Mesothelial cell of epicardium (in vitro differentiated cells): ENCODE measurements at regions not wholly inside any gene's neighbourhood (a gene's known extent, or its start where the extent isn't known, plus 50 kb on each side); places are given as distances from the start of the nearest gene placed in this dataset.

Source experiments
- DNase-seq, 2 experiments: peaks; one replicate each; pipeline ENCODE4 v3.0.0; 2021; ENCODE audit warnings: low spot score in 2 of 2; ENCODE audit not compliant: unreplicated experiment in 2 of 2
- H3K27ac Mint-ChIP-seq: 2 replicates; pipeline ENCODE4 v1.8.0; 2021; ENCODE audit warnings: mixed read lengths
- H3K27me3 Mint-ChIP-seq: 2 replicates; pipeline ENCODE4 v1.8.0; 2021; ENCODE audit warnings: low read depth, mixed read lengths
- H3K36me3 Mint-ChIP-seq: 2 replicates; pipeline ENCODE4 v1.8.0; 2021; ENCODE audit warnings: mixed read lengths
- H3K4me1 Mint-ChIP-seq: 2 replicates; pipeline ENCODE4 v1.8.0; 2021; ENCODE audit warnings: mixed read lengths
- H3K4me3 Mint-ChIP-seq: 2 replicates; pipeline ENCODE4 v1.8.0; 2021; ENCODE audit warnings: mild to moderate bottlenecking, moderate library complexity, mixed read lengths
- H3K9me3 Mint-ChIP-seq: 2 replicates; pipeline ENCODE4 v1.8.0; 2021; ENCODE audit warnings: mixed read lengths
- CTCF ChIP-seq: fragments of 200-600 bp; sonication (generic); IDR thresholded peaks from one replicate; pipeline ENCODE4 v1.5.0; 2021; ENCODE audit warnings: antibody characterized with exemption; ENCODE audit not compliant: unreplicated experiment

- Mint-ChIP-seq H3K9me3 (no peaks in the 10 kb centered on the region), H3K36me3 (no peaks in the 10 kb centered on the region), H3K27me3 (no peaks in the 10 kb centered on the region), H3K4me3 (no peak overlapping the region), H3K4me1 (peaks cover 16% of the 10 kb centered on the region), H3K27ac (no peak overlapping the region)
- no peak for DNase-seq
- TF ChIP-seq CTCF: no peak
Measured at GRCh38 chr2:180450841-180451240, 443.7 kb upstream of the CWC22 start.

DNA sequence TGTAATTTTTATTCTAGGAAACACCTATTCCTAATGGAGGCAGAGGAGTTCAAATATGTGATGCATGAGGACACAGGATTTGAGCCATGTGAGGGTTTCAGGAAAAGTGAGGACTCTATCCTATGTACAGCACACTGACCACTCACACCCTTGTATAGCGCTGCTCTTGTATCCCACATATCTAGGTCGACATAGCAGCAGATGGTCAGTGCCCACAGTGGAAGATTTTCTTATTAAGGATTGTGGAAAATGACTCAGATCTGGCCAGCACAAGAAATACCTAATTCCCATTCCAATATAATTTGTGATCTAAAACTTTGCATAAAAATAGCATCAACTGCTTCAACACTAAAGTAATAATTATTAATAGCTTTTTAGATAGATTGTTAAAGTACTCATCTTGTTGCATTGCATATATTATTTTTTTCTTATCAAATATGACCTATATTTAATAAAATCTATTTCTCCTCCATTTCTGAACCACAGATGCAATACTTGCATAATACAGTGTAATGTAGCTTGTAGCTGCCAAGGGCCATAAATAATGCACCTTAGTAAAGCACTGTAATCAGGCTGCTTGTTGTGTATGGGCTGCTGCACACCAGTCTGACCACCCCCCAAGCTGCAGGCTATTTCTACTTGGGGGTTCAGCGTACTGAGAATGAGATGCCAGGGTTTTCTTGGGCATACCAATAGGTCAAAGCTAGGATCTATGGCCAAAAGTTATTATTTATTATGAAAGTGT lies 442.2 kb upstream of the CWC22 start:
- no peak for TF ChIP-seq CTCF
- Mint-ChIP-seq H3K4me1 (peaks cover 16% of the 10 kb centered on the region), H3K36me3 (no peaks in the 10 kb centered on the region), H3K4me3 (no peak overlapping the region), H3K27me3 (no peaks in the 10 kb centered on the region), H3K27ac (no peak overlapping the region), H3K9me3 (no peaks in the 10 kb centered on the region)
- DNase-seq: no peak

DNA sequence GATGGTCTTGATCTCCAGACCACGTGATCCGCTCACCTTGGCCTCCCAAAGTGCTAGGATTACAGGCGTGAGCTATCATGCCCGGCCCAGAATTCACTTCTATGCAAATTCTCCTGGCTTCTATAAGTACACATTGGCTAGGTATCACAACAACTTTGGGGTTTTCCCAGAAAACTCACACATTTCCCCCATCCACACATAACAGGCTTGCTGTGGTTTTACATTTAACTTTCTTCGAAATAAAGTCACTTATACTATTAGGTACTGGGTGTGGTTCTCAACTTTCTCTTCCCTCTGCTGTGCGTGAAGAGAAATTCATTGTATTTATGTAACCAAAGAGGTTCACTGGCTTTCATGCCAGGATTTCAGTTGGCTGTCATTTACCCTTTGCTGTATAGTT lies 439.4 kb upstream of the CWC22 start:
- no peak for TF ChIP-seq CTCF
- Mint-ChIP-seq H3K27ac (no peak overlapping the region), H3K9me3 (peaks cover 8% of the 10 kb centered on the region), H3K4me3 (no peak overlapping the region), H3K36me3 (no peaks in the 10 kb centered on the region), H3K27me3 (no peaks in the 10 kb centered on the region), H3K4me1 (peaks cover 7% of the 10 kb centered on the region)
- DNase-seq: no peak

GRCh38 chr2:180443888-180444287 lies 436.8 kb upstream of the CWC22 start:
- DNase-seq: no peak
- H3K4me3 Mint-ChIP-seq: no peak overlapping the region
- H3K9me3 Mint-ChIP-seq: peaks cover 8% of the 10 kb centered on the region
- no peaks in the 10 kb centered on the region for H3K4me1 Mint-ChIP-seq
- no peak overlapping the region for H3K27ac Mint-ChIP-seq
- no peaks in the 10 kb centered on the region for H3K36me3 Mint-ChIP-seq
- no peak for TF ChIP-seq CTCF
- H3K27me3 Mint-ChIP-seq: peaks cover 3% of the 10 kb centered on the region

GRCh38 chr2:180442860-180443644 lies 436.0 kb upstream of the CWC22 start:
- no peak for DNase-seq
- H3K4me3 Mint-ChIP-seq: no peak overlapping the region
- H3K27ac Mint-ChIP-seq: no peak overlapping the region
- no peak for TF ChIP-seq CTCF
- H3K27me3 Mint-ChIP-seq: peaks cover 3% of the 10 kb centered on the region
- no peaks in the 10 kb centered on the region for H3K36me3 Mint-ChIP-seq
- no peaks in the 10 kb centered on the region for H3K4me1 Mint-ChIP-seq
- peaks cover 8% of the 10 kb centered on the region for H3K9me3 Mint-ChIP-seq
